OCI-LY7 (cell line): ENCODE measurements at regions not wholly inside any gene's neighbourhood (a gene's known extent, or its start where the extent isn't known, plus 50 kb on each side); places are given as distances from the start of the nearest gene placed in this dataset.

Source experiments
- CTCF ChIP-seq: fragments of 200-600 bp; sonication (generic); conservative IDR thresholded peaks from 2 replicates; pipeline ENCODE4 v1.5.1; 2014; ENCODE audit warnings: mild to moderate bottlenecking, antibody characterized with exemption, low read length, moderate library complexity, mixed read lengths
- EZH2phosphoT487 ChIP-seq: fragments of 200-600 bp; sonication (generic); IDR thresholded peaks from 2 replicates; pipeline ENCODE4 v1.6.1; 2018; ENCODE audit warnings: low read depth, borderline replicate concordance, mild to moderate bottlenecking, mixed run types, antibody characterized with exemption, low read length, moderate library complexity, mixed read lengths

- TF ChIP-seq CTCF (no peak), EZH2phosphoT487 (no peak)
Measured at GRCh38 chr2:11072550-11072949, 82.7 kb upstream of the SLC66A3 start.
